ENCODE measurements at regions not wholly inside any gene's neighbourhood (a gene's known extent, or its start where the extent isn't known, plus 50 kb on each side); places are given as distances from the start of the nearest gene placed in this dataset.

- TF ChIP-seq RAD21 (IDR thresholded peaks at IDR 0.05 in 1 of 2, conservative IDR thresholded peaks at IDR 0.05 in 1 of 2; ENCODE audit: low read depth in 2 of 2, low read length in 2 of 2), result no peak
Observed at GRCh38 chr12:85661461-85662206, 174.6 kb downstream of the RASSF9 start (continued).
